HG02870 (cell line): ENCODE measurements at regions not wholly inside any gene's neighbourhood (a gene's known extent, or its start where the extent isn't known, plus 50 kb on each side); places are given as distances from the start of the nearest gene placed in this dataset.
A peak's percentile ranks its signal among the peaks of the same experiment; 100 is the strongest.
"Not testable (repeated sequence)": the region's sequence is repeated elsewhere in the genome, so short reads cannot be mapped to it uniquely, and the experiment has no call there.

Experiments
- ATAC-seq: cut with Tn5 transposase; IDR thresholded peaks from one replicate; pipeline ENCODE4 v1.9.1; 2021; ENCODE audit warnings: mild to moderate bottlenecking, moderate library complexity; ENCODE audit not compliant: unreplicated experiment

GRCh38 chr11:42812361-42812760 lies 499.4 kb upstream of the API5 start:
- ATAC-seq: no peak

GRCh38 chr11:42812960-42813359 lies 498.8 kb upstream of the API5 start:
- ATAC-seq: no peak

- no peak for ATAC-seq
These were observed 495.3 kb upstream of the API5 start for GRCh38 chr11:42816471-42816870.

- ATAC-seq: no peak
These were observed 492.7 kb upstream of the API5 start for GRCh38 chr11:42819126-42819525.

GRCh38 chr11:42822188-42822587 lies 489.6 kb upstream of the API5 start:
- not testable (repeated sequence) for ATAC-seq

GRCh38 chr11:42823546-42823945 lies 488.2 kb upstream of the API5 start:
- no peak for ATAC-seq

GRCh38 chr11:42824067-42824466 lies 487.7 kb upstream of the API5 start:
- no peak for ATAC-seq

- ATAC-seq: no peak
These were observed 486.2 kb upstream of the API5 start for GRCh38 chr11:42825598-42825997.

- ATAC-seq: no peak
These were observed 484.0 kb upstream of the API5 start for GRCh38 chr11:42827845-42828244.

GRCh38 chr11:42837994-42838393 lies 473.8 kb upstream of the API5 start:
- ATAC-seq: no peak

- ATAC-seq: no peak
These were observed 471.5 kb upstream of the API5 start for GRCh38 chr11:42840176-42840829.

- ATAC-seq: no peak
These were observed 470.9 kb upstream of the API5 start for GRCh38 chr11:42840860-42841259.

GRCh38 chr11:42841556-42841955 lies 470.2 kb upstream of the API5 start:
- no peak for ATAC-seq

GRCh38 chr11:42849362-42849761 lies 462.4 kb upstream of the API5 start:
- ATAC-seq: no peak

GRCh38 chr11:42857344-42857743 lies 454.5 kb upstream of the API5 start:
- no peak for ATAC-seq

- ATAC-seq: no peak
These were observed 441.3 kb upstream of the API5 start for GRCh38 chr11:42870480-42870879.

GRCh38 chr11:42873800-42874405 lies 437.9 kb upstream of the API5 start:
- not testable (repeated sequence) for ATAC-seq

- not testable (repeated sequence) for ATAC-seq
These were observed 430.5 kb upstream of the API5 start for GRCh38 chr11:42881335-42881734.

- no peak for ATAC-seq
These were observed 421.0 kb upstream of the API5 start for GRCh38 chr11:42890773-42891172.

GRCh38 chr11:42901084-42901483 lies 410.7 kb upstream of the API5 start:
- ATAC-seq: no peak

- no peak for ATAC-seq
These were observed 405.6 kb upstream of the API5 start for GRCh38 chr11:42906226-42906625.

GRCh38 chr11:42913731-42914130 lies 398.1 kb upstream of the API5 start:
- peak; percentile 66 for ATAC-seq

GRCh38 chr11:42923651-42924050 lies 388.1 kb upstream of the API5 start:
- no peak for ATAC-seq
